Mammary epithelial cell (primary cell): ENCODE measurements at regions not wholly inside any gene's neighbourhood (a gene's known extent, or its start where the extent isn't known, plus 50 kb on each side); places are given as distances from the start of the nearest gene placed in this dataset.

Source experiments
- CTCF ChIP-seq, 2 donors: IDR thresholded peaks in 1 of 2; conservative IDR thresholded peaks in 1 of 2; 2 replicates each; pipeline ENCODE4 v1.5.1; 2011 to 2012; ENCODE audit warnings: inconsistent platforms in 2 of 2, low read length in 2 of 2, mild to moderate bottlenecking in 2 of 2, control low read depth in 1 of 2, low read depth in 1 of 2; ENCODE audit not compliant: insufficient read depth in 1 of 2; ENCODE audit errors: extremely low read depth in 1 of 2
- EZH2 ChIP-seq: IDR thresholded peaks from 2 replicates; pipeline ENCODE4 v1.6.1; 2012; ENCODE audit warnings: low read length, inconsistent platforms, borderline replicate concordance

- TF ChIP-seq CTCF (conservative IDR thresholded peaks at IDR 0.05 in 1 of 2, IDR thresholded peaks at IDR 0.05 in 1 of 2; ENCODE audit: extremely low read depth in 1 of 2, insufficient read depth in 1 of 2, low read depth in 1 of 2, low read length in 2 of 2) (no peak), EZH2 (no peak)
Measured at GRCh38 chr1:106921186-106921585, 135.3 kb upstream of the PRMT6 start.
